Smooth muscle cell (in vitro differentiated cells): ENCODE measurements at regions not wholly inside any gene's neighbourhood (a gene's known extent, or its start where the extent isn't known, plus 50 kb on each side); places are given as distances from the start of the nearest gene placed in this dataset.

Experiments used
- DNase-seq: peaks from one replicate; lab custom pipeline; 2025; ENCODE audit not compliant: unreplicated experiment; lab: John Stamatoyannopoulos, UW
- H2AFZ ChIP-seq: fragments of 200-600 bp; sonication (generic); 2 replicates; pipeline ENCODE4 v1.6.0; 2016; ENCODE audit warnings: antibody characterized with exemption, low read depth, mild to moderate bottlenecking
- H3F3A ChIP-seq: fragments of 200-600 bp; sonication (generic); 2 replicates; pipeline ENCODE4 v1.6.0; 2017; ENCODE audit warnings: antibody characterized with exemption, low read depth
- H3K27ac ChIP-seq: fragments of 200-600 bp; sonication (generic); 2 replicates; pipeline ENCODE4 v1.5.1; 2016; ENCODE audit warnings: low read depth, mild to moderate bottlenecking
- H3K27me3 ChIP-seq: fragments of 200-600 bp; sonication (generic); 2 replicates; pipeline ENCODE4 v1.6.1; 2016; ENCODE audit warnings: low read depth, mild to moderate bottlenecking
- H3K36me3 ChIP-seq: fragments of 200-600 bp; sonication (generic); 2 replicates; pipeline ENCODE4 v1.5.1; 2016; ENCODE audit warnings: low read depth
- H3K4me1 ChIP-seq: fragments of 200-600 bp; sonication (generic); 2 replicates; pipeline ENCODE4 v1.5.1; 2016; ENCODE audit warnings: low read depth
- H3K4me2 ChIP-seq: fragments of 200-600 bp; sonication (generic); 2 replicates; pipeline ENCODE4 v1.6.0; 2016; ENCODE audit warnings: mild to moderate bottlenecking
- H3K4me3 ChIP-seq: fragments of 200-600 bp; sonication (generic); 2 replicates; pipeline ENCODE4 v1.5.1; 2016; ENCODE audit warnings: mild to moderate bottlenecking
- H3K79me2 ChIP-seq: fragments of 200-600 bp; sonication (generic); 2 replicates; pipeline ENCODE4 v1.6.0; 2016; ENCODE audit warnings: low read depth, mild to moderate bottlenecking
- H3K9ac ChIP-seq: fragments of 200-600 bp; sonication (generic); 2 replicates; pipeline ENCODE4 v1.6.0; 2016; ENCODE audit warnings: low read depth
- H3K9me3 ChIP-seq: fragments of 200-600 bp; sonication (generic); replicated peaks from 2 replicates; pipeline ENCODE4 v1.5.1; 2016; ENCODE audit warnings: low read depth
- H4K20me1 ChIP-seq: fragments of 200-600 bp; sonication (generic); 2 replicates; pipeline ENCODE4 v1.6.0; 2016; ENCODE audit warnings: low read depth
- WGBS: methylation state at CpG from one replicate; pipeline ENCODE4 v1.1.7; 2016; ENCODE audit warnings: low lambda C conversion rate; 5-methylcytosine and 5-hydroxymethylcytosine counted together
- TF ChIP-seq, protein P1 (sequence below): fragments of 200-600 bp; sonication (generic); IDR thresholded peaks from 2 replicates; pipeline ENCODE4 v1.5.1; 2017; ENCODE audit warnings: borderline replicate concordance, mild to moderate bottlenecking, antibody characterized with exemption; ENCODE audit not compliant: insufficient read depth, poor library complexity, severe bottlenecking

- Histone ChIP-seq H3K27me3 (no peaks in the 10 kb centered on the region), H3K4me2 (no peak overlapping the region), H3F3A (no peaks in the 10 kb centered on the region), H3K9me3 (no peaks in the 10 kb centered on the region), H3K4me1 (no peaks in the 10 kb centered on the region), H2AFZ (no peak overlapping the region), H3K36me3 (no peaks in the 10 kb centered on the region), H3K9ac (no peak overlapping the region), H3K4me3 (no peak overlapping the region), H3K27ac (no peak overlapping the region), H4K20me1 (no peaks in the 10 kb centered on the region), H3K79me2 (no peaks in the 10 kb centered on the region)
- 92% methylated on average over 3 of the region's 3 CpGs for WGBS
- DNase-seq = no peak
- TF ChIP-seq, protein P1, sequence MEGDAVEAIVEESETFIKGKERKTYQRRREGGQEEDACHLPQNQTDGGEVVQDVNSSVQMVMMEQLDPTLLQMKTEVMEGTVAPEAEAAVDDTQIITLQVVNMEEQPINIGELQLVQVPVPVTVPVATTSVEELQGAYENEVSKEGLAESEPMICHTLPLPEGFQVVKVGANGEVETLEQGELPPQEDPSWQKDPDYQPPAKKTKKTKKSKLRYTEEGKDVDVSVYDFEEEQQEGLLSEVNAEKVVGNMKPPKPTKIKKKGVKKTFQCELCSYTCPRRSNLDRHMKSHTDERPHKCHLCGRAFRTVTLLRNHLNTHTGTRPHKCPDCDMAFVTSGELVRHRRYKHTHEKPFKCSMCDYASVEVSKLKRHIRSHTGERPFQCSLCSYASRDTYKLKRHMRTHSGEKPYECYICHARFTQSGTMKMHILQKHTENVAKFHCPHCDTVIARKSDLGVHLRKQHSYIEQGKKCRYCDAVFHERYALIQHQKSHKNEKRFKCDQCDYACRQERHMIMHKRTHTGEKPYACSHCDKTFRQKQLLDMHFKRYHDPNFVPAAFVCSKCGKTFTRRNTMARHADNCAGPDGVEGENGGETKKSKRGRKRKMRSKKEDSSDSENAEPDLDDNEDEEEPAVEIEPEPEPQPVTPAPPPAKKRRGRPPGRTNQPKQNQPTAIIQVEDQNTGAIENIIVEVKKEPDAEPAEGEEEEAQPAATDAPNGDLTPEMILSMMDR = no peak
Measured at GRCh38 chr5:14986413-14986812, 114.8 kb upstream of the ANKH start.

GRCh38 chr5:14983666-14984441 is 112.3 kb upstream of the ANKH start:
- no peak overlapping the region for H2AFZ ChIP-seq
- no peaks in the 10 kb centered on the region for H3K36me3 ChIP-seq
- no peaks in the 10 kb centered on the region for H3K4me1 ChIP-seq
- H3K4me3 ChIP-seq = no peak overlapping the region
- no peaks in the 10 kb centered on the region for H3F3A ChIP-seq
- H3K9me3 ChIP-seq = no peaks in the 10 kb centered on the region
- no peak overlapping the region for H3K9ac ChIP-seq
- no peak overlapping the region for H3K27ac ChIP-seq
- no peak overlapping the region for H3K4me2 ChIP-seq
- no peaks in the 10 kb centered on the region for H3K79me2 ChIP-seq
- no peak for DNase-seq
- TF ChIP-seq, protein P1 = no peak
- 83% methylated on average over 6 of the region's 6 CpGs for WGBS
- H4K20me1 ChIP-seq = no peaks in the 10 kb centered on the region
- no peaks in the 10 kb centered on the region for H3K27me3 ChIP-seq

DNA sequence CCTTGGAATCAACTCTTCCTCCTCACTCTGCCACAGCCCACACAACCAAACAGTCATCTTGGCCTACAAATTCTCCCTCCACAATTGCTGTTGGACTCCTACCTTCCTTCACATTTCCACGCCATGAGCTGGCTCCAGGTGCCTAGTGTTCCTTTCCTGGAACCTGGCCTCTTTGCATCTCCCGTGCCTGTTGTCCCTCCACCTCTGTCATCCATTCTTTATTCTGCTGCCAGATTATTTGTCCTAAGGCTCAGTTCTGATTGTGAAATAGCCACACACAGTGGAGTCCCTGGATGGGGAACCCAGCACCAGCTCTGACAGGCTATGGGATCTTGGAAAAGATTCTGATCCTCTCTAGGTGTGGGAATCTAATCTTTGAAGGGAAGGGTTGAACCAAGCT is 109.1 kb upstream of the ANKH start:
- Histone ChIP-seq H3K36me3 (no peaks in the 10 kb centered on the region), H3K4me1 (no peaks in the 10 kb centered on the region), H3K9ac (no peak overlapping the region), H3K27ac (no peak overlapping the region), H3K27me3 (no peaks in the 10 kb centered on the region), H4K20me1 (no peaks in the 10 kb centered on the region), H3K79me2 (no peaks in the 10 kb centered on the region), H2AFZ (no peak overlapping the region), H3K4me3 (no peak overlapping the region), H3K9me3 (no peaks in the 10 kb centered on the region), H3F3A (no peaks in the 10 kb centered on the region), H3K4me2 (no peak overlapping the region)
- TF ChIP-seq, protein P1 = no peak
- DNase-seq = no peak
- WGBS = 94% methylated on average over 2 of the region's 2 CpGs
